ENCODE measurements at regions not wholly inside any gene's neighbourhood (a gene's known extent, or its start where the extent isn't known, plus 50 kb on each side); places are given as distances from the start of the nearest gene placed in this dataset.
A peak's percentile ranks its signal among the peaks of the same experiment; 100 is the strongest.

GRCh38 chr11:10358696-10359095, 53.8 kb downstream of the ADM start:
- no peak for DNase-seq

- no peak for DNase-seq
These were observed 54.3 kb downstream of the ADM start for GRCh38 chr11:10359171-10359570.

GRCh38 chr11:10360835-10361234, 56.0 kb downstream of the ADM start:
- no peak for DNase-seq

GRCh38 chr11:10365045-10365444, 60.2 kb downstream of the ADM start:
- no peak for DNase-seq

GRCh38 chr11:10366568-10367331, 61.9 kb downstream of the ADM start:
- peak; percentile 17 to 91 for DNase-seq

- DNase-seq = no peak
These were observed 67.2 kb downstream of the ADM start for GRCh38 chr11:10371926-10372641.

GRCh38 chr11:10373340-10373739, 68.5 kb downstream of the ADM start:
- DNase-seq = no peak

- DNase-seq = no peak
These were observed 69.1 kb downstream of the ADM start for GRCh38 chr11:10373929-10374328.

- DNase-seq = no peak
These were observed 69.5 kb downstream of the ADM start for GRCh38 chr11:10374386-10374785.

GRCh38 chr11:10375280-10375971, 70.6 kb downstream of the ADM start:
- DNase-seq = no peak

- DNase-seq = no peak
These were observed 71.2 kb downstream of the ADM start for GRCh38 chr11:10376061-10376460.

- peak in 1 of 2 donors; percentile 41 for DNase-seq
These were observed 72.3 kb downstream of the ADM start for GRCh38 chr11:10377183-10377582.

GRCh38 chr11:10378362-10378761, 73.5 kb downstream of the ADM start:
- no peak for DNase-seq

- no peak for DNase-seq
These were observed 74.1 kb downstream of the ADM start for GRCh38 chr11:10379022-10379421.

GRCh38 chr11:10379426-10379825, 74.6 kb downstream of the ADM start:
- DNase-seq = no peak

GRCh38 chr11:10379871-10380568, 75.0 kb upstream of the AMPD3 start:
- DNase-seq = no peak

- no peak for DNase-seq
These were observed 74.1 kb upstream of the AMPD3 start for GRCh38 chr11:10380921-10381320.

GRCh38 chr11:10381736-10382135, 73.3 kb upstream of the AMPD3 start:
- DNase-seq = no peak

GRCh38 chr11:10382518-10382917, 72.5 kb upstream of the AMPD3 start:
- no peak for DNase-seq

GRCh38 chr11:10385696-10386095, 69.4 kb upstream of the AMPD3 start:
- no peak for DNase-seq

- DNase-seq = no peak
These were observed 68.7 kb upstream of the AMPD3 start for GRCh38 chr11:10386361-10386760.

GRCh38 chr11:10386861-10387205, 68.2 kb upstream of the AMPD3 start:
- DNase-seq = no peak

Data from bone marrow (tissue), 2 donors.